Activated CD8-positive, alpha-beta memory T cell treated with anti-CD3 and anti-CD28 coated beads, Interleukin-2, amount 50 U/mL, for 1 hour (primary cell): ENCODE measurements at regions not wholly inside any gene's neighbourhood (a gene's known extent, or its start where the extent isn't known, plus 50 kb on each side); places are given as distances from the start of the nearest gene placed in this dataset.
"Not testable (repeated sequence)": the region's sequence is repeated elsewhere in the genome, so short reads cannot be mapped to it uniquely, and the experiment has no call there.

Experiments
- DNase-seq: peaks from one replicate; pipeline ENCODE4 v3.0.0-alpha.2; 2020; ENCODE audit errors: extremely low read depth

DNA sequence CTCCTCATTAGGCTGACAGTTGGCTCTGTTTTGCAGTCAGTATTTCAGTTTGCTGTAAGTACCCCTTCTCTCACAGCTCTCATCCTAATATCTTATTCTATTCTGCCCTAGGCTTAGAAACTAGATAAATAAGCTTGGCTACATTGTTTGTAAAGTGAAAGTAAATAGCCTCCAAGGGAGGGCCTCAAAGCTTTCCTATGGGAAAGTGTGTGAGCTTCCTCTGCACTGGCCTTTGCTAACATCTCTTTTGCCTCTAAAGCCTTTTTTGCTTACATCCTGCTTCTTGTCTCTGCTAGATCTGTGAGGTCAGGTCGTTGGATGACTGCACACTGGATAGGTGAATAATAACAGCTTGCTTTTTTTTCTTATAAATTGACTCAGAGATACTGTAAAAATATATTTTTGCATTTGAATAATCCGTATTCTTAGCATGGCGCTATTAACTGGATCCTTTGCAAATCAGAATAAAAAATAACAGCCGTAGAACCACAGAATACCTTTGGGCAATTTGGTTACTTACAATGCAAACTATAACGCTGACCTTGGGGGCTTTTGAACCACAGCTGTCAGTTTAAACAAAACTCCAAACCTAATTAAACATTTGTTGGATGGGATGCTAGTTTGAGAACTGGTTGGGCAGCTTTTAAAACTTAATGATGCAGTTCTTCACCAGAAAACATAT lies 55.1 kb downstream of the TTC6 start:
- DNase-seq, result no peak

- DNase-seq, result no peak
Observed at GRCh38 chr14:37652042-37652441, 56.6 kb downstream of the TTC6 start.

DNA sequence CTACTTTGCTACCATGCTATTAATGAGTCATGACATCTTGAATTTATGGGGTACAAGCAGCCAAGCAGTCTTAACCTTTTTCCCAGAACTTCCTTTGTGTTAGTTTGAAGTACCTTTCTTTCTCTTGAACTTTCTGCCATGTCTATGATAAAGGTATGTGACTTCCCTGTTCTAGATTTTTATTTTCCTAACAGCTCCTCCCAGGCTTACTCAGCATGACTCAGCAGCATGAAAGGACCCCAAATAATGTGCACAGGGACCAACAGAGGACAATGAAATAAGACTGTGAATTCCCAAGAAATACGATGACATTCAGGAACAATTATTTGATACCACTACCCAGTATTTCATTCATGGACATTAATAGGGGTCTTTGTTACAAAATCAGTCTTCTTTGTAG lies 60.0 kb downstream of the TTC6 start:
- DNase-seq, result no peak

GRCh38 chr14:37658156-37658555 lies 62.7 kb downstream of the TTC6 start:
- no peak for DNase-seq

DNA sequence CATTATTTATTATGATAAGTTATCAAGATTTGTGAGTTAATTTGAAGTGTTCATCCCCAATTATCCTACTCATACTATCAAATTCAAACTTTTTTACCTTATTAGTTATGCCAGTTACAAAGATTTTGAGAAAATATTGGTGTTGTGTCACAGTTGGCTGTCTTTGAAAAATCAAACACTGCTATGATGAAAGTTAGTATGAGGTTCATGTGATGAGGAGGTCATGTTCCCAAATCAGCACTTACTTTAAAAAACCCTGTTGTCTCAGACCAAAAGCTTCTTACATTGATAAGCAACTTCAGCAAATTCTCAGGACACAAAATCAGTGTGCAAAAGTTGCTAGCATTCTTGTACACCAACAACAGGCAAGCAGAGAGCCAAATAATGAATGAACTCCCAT lies 68.1 kb downstream of the TTC6 start:
- no peak for DNase-seq

- no peak for DNase-seq
Observed at GRCh38 chr14:37665479-37665878, 70.0 kb downstream of the TTC6 start.

- DNase-seq, result no peak
Observed at GRCh38 chr14:37665951-37666350, 70.5 kb downstream of the TTC6 start.

DNA sequence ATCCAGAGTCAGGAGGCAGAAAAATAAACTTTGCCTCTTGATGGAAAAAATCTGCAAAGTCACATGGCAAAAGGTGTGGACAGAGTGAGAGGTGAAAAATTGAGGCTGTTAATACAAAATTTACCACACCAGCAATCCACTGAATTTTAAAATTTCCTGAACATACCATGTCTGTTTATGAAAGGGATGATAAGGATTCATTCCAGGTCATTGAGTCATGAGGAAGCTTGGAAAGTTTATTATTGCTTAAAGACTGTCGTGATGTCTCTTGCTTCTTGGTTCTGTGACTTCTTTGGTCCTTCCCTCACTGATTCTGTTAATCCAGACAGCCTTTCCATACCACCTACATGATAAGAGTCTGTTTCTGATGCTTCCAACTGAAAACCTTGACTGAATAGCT lies 73.2 kb downstream of the TTC6 start:
- no peak for DNase-seq

DNA sequence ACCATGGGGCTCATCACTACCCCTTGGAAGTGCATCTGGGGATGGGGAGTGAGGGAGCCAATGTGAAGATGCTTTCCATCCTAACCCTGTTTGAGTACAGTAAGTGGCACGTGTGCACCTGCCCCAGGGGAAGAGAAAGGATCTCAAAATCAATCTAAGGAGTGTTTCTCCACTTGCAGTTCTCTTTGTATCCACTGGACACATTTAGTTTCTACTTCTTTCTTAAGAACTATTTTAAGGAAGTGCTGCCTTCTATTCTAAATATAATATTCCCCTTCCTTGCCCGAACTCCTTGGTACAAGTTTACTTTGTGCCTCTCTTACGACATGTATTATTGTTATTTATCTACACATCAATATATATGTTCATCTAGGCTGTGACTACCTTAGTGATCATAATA lies 73.8 kb downstream of the TTC6 start:
- DNase-seq, result no peak

DNA sequence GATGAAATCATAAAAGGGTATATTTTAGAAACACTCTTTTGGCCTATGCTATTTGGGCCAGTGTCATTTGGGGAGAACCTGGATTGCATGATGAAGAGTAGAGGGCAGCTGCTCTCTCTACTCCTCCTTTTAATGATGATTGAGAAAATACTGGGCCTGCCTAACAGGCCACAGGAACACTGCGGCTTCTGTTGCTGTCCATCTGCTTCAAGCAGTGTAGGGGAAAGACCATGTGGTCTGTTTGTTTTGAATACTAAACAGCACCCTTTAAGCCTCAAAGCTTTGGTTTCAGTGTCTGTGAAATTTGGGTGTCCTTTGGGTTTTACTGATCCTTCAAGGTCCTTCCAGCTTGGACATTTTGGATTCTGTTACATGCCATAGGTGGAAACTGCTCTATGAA lies 78.0 kb downstream of the TTC6 start:
- no peak for DNase-seq

- no peak for DNase-seq
Observed at GRCh38 chr14:37678916-37679315, 83.5 kb downstream of the TTC6 start.

DNA sequence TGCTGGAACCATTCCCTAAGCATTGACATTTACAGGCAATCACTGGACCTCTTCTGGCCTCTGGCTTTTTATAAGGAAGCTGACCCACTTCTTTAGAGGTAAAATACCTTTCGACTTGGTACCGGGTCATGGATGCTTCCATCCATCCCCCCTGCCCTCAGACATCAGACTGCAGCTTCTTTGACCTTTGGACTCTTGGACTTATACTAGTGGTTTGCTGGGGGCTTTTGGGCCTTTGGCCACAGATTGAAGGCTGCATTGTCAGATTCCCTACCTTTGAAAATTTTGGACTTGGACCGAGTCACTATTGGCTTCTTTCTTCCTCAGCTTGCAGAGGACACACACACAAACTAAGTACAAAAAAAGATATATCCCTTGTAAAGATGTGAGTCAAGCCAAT lies 86.1 kb downstream of the TTC6 start:
- no peak for DNase-seq

GRCh38 chr14:37692680-37693079 lies 97.3 kb downstream of the TTC6 start:
- not testable (repeated sequence) for DNase-seq

DNA sequence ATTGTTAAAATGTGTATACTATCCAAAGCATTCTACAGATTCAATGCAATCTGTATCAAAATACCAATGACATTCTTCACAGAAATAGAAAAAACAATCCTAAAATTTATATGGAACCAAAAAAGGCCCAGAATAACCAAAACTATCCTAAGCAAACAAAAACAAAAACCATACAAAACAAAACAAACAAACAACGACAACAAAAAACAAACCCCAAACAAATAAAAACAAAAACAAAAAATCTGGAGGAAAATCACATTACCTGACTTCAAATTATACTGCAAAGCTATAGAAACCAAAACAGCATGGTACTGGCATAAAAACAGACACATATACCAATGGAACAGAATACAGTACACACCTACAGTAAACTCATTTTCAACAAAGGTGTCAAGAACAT lies 98.0 kb downstream of the TTC6 start:
- DNase-seq, result not testable (repeated sequence)

DNA sequence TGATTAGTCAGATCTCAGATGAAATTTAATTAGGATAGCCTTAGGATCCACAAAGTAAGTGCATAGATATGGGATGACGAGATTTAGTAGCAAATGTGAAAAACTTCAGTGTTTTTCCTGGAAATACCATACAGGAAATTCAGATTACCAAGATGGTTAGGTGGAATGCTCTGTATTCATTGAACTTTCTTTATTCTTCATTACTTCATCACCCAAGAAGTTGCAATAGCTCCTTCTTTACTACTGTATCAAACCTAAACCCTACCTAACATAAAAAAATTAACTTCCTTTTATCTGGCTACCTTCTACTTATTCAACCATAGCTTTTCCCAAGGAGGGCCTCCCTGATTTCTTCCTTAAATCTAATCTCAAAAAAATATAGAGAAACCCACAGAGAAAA lies 100.4 kb downstream of the TTC6 start:
- DNase-seq, result no peak

DNA sequence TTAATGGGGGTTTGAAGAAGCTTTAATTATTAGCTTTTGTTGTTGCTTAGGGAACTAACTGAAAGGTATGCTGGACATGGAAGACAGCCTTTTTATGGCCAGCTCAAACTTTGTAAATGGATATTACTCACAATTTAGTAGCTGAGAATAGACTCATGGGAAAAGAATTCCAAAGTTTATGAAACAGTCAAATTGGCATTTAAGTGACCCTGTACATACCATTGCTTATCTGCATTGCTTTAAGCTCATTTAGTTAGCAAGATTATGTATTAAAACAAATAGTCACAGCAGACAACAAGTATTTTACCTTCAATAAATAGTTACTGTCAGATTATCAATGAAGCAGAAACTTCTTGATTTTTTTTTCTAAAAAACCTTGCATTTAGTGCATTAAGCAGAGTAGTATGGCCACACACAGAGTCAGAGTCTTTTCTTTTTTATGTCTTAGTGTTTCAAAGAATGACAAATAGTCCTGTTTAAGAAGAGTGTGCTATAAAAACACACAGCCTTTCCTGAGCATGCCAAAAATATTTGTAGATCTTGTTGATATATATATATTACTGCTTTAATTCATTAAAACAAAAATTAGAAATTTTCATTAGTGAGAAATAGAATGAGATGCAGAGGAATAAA lies 102.2 kb downstream of the TTC6 start:
- no peak for DNase-seq

GRCh38 chr14:37698840-37699777 lies 103.7 kb downstream of the TTC6 start:
- DNase-seq, result no peak

- DNase-seq, result no peak
Observed at GRCh38 chr14:37707716-37708115, 112.3 kb downstream of the TTC6 start.

- no peak for DNase-seq
Observed at GRCh38 chr14:37708481-37708880, 113.1 kb downstream of the TTC6 start.

GRCh38 chr14:37709419-37710195 lies 114.2 kb downstream of the TTC6 start:
- no peak for DNase-seq

DNA sequence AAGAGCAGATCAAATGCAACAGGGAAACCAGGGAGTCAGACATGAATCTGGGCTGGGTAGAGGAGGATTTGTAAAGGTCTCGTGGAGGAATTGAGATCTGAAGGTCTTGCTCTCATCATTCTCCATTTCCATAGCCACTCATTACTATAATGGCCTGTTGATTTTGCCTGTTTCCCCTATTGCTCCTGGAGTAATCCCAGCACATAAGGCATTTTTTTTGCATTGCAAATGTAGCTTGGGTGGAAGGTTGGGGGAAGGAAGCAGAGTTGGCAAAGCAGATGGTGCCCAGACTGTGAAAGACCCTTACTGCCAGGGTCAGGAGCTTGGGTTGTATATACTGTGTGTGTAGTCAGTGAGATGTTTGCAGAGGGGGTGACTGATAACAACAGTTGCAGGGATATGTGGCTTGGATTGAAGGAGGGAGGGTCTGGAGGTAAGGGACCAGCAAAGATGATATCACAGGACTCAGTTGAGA lies 116.0 kb downstream of the TTC6 start:
- no peak for DNase-seq
